ENCODE measurements at regions not wholly inside any gene's neighbourhood (a gene's known extent, or its start where the extent isn't known, plus 50 kb on each side); places are given as distances from the start of the nearest gene placed in this dataset.
"Not testable (repeated sequence)": the region's sequence is repeated elsewhere in the genome, so short reads cannot be mapped to it uniquely, and the experiment has no call there.

DNA sequence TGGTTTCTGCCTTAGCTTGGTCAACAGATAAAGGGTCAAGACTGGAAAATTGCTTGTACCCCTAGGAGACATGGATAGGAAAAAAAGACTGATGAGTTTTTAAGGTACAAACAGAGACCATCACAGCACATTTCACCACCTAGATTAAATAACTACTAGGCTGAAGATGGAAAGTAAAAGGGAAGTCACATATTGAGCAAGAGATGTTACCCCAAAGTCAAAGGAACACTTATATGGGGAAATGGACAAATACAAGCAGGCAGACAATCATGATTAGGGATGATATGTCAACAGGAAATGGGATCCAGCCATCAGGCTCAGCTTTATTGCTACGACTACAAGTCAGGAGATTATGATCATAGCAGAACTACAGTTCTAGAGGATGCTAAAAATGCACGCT lies 1643.1 kb upstream of the CELF4 start:
- no peak for DNase-seq (ENCODE audit: low read depth)

DNA sequence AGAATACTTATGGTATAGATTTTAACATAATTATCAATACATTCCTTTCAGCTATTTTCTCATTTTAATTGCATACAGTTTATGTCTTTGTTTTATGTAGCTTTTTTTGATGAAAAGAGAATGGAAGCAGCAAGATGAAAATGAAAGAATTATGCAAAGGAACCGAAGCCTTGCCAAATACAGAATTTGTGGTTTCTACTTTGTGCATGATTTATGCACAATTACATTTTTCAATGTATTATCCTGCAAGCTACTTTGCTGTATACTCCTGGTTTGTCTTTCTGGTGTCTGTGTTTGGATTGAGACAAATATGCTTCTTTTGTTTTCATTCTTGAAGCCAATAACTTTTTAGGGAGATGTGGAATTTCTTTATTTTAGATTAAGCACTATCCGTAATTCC lies 1642.6 kb upstream of the CELF4 start:
- no peak for DNase-seq (ENCODE audit: low read depth)

DNA sequence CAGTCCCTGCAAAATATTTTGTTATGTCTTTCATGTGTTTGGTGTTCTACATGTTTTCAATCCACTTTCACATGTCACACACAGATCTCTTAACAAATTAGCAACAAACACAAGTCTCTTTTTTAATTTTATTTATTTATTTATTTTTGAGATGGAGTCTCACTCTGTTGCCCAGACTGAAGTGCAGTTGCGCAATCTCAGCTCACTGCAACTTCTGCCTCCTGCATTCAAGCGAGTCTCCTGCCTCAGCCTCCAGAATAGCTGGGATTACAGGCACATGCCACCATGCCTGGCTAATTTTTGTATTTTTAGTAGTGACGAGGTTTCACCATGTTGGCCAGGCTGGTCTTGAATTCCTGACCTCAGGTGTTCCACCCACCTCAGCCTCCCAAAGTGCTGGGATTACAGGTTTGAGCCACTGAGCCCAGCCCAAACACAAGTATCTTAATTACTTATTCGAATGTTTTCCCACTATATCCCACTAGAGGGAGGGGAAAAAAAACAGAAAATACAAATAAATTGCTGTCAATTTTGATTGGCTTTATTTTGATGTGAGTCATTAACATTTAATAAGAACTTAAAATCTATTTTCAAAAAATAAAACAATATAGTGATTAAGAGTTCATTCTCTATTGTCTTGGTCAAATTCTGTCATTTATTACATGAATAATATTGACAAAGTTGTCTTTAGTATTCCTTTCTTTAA lies 1641.0 kb upstream of the CELF4 start:
- DNase-seq (ENCODE audit: low read depth), result not testable (repeated sequence)

DNA sequence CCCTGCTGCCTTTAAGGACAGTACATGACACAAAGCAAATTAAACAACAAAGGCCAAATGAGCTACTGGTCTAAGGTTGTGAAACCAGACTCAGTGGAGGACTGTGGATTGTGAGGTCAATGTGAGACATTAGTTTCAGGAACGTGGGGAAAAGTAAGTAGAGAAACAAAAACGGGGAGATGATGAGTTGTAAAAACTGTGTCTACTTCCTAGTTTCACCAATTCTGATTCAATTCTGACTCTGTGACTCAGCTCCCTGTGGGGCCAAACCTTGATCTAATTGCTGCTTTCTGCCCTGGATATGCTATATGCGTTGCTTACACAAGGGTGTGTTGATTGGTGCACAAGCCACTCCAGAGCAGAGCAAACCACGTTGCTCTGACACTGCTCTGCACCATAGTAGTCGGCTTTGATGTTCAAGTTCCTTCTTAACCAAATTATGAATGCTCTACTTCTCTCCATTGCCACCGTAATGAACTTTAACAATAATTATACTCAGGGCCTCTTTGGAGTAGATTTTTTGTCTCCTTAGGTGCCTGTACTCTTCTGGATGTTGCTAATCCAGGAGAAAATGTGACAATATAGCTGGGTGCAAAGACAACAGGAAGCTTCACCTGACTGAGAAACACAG lies 1640.1 kb upstream of the CELF4 start:
- DNase-seq (ENCODE audit: low read depth), result no peak

DNA sequence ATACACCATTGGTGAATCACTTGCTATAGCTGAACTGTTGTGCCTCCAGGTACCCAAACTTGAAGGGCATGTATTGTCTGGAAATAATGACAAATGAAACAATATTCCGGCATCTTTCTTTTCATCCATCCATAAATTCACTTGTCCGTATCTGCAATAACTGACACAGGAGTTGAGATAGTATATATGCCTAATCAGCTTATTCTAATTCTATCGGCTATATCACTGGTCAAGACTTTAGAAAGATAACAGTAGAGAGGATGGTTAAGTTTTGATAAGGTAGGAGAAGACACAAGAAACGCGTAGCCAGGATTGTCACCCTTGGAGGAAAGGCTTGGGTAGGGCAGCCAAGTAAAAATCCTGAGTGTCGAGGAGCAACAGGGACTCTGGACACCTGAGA lies 1634.6 kb upstream of the CELF4 start:
- no peak for DNase-seq (ENCODE audit: low read depth)

DNA sequence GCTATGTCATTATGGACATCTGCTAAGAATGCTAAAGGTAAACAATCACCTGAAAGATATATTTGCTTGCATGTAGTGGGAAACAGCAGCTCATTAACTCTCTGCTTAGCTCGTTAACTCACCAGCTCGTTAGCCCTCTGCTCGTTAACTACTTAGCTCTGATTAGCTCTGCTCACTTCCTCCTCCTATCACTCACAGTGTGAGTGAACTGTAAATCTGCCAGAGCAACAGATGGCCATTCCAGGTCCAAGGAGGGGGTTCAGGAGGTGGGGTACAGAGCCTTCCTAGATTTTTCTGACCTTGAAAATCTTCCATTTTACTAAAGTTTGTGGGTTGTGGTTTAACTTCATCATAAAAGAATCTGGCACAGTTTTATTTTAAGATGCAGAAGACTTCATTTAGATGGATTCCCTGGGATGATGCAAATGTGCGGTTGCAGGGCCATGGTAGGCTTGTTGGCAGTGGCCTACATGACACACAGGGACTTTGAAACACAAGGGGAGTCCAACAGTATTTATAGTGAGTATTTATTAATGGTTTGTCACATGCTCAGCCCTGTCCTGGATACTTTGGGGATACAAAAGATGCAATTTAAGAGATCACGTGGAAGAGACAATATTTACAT lies 1633.7 kb upstream of the CELF4 start:
- DNase-seq (ENCODE audit: low read depth), result no peak

DNA sequence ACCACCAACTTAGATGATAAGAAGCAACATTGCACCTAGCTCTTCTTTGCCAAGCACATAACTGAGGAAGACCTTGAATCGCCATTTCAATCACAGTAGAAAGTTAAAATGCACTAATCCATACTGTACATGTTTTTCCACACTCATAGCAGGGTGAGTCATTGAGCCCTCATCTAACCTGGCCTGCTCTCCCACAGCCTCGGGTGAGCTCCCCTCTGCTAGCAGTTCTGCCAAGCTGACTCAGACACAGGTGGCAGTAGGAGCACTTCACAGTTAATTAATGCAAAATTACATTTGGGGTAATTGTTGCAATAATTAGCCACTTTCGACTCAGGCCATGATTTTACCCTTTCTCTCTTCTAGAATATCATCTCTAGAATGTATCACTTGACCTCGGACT lies 1632.8 kb upstream of the CELF4 start:
- no peak for DNase-seq (ENCODE audit: low read depth)

DNA sequence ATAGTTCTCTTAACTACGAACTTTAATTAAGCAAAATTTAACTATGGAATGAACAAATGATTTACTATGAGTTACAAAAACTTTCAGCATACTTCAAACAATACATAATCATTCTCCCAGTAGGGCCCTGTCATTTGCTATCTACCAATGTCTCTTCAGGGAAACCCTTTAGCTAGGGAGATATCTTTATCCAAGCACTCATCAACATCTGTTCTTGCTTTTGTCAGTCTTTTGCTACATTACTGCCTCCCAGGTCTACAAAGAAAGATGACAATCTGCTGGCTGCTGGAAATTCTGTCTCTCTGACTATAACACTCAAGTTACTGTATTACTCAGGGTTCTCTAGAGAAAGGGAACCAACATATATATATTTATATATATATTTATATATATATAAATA lies 1626.3 kb upstream of the CELF4 start:
- no peak for DNase-seq (ENCODE audit: low read depth)

DNA sequence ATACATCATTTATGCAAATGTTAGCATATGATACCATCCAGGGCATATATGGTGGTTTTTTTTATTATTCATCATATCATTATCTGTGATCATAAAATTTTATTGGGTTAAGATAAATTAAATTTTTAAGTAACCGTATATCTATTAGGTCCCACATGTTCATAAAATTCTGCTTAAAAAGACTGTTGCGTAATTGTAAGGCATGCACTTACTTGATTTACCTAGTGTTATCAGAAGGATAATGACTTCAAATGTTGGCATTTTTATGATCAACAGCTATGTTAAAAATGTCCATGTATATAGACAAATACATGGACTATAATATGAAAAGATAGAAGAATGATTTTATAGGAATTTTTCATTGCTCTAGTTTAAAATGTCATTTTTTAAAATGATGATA lies 1625.5 kb upstream of the CELF4 start:
- DNase-seq (ENCODE audit: low read depth), result no peak

DNA sequence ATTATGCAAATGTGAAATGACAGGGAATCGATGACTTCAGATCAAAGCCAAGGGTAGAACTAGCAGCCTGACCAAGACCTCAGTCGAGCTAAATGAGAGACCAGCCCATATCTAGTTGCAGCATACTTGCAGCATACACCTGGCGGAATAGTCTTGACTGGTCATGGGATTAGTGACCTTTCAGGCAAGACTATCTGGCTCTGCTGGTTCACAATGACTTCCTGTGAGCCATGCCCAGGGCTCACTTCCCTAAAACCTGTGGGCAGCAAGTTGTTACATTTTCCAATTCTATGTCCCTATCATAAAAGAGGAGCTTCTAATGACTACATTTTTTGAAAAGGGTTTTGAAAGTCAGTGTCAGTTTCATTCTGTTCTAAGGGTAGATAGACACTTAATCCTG lies 1624.9 kb upstream of the CELF4 start:
- no peak for DNase-seq (ENCODE audit: low read depth)

DNA sequence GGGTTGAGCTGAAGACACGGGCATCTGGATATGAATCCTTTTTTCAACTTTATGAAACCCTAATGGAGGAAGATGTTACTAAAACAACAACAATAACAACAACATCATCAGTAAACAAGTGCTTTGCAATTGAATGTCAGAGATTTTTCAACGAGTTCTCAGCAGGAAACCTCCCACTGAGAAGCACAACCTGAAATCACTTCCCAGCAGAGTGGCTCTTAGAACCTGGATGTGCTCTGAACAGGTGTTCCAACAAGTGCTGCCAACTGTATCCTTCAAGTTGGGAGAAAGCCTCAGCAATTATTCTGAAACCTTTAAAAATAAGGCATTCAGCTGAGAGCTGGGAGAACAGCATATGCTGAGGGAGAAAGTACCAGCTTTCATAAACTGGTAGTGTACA lies 1622.7 kb upstream of the CELF4 start:
- DNase-seq (ENCODE audit: low read depth), result no peak

DNA sequence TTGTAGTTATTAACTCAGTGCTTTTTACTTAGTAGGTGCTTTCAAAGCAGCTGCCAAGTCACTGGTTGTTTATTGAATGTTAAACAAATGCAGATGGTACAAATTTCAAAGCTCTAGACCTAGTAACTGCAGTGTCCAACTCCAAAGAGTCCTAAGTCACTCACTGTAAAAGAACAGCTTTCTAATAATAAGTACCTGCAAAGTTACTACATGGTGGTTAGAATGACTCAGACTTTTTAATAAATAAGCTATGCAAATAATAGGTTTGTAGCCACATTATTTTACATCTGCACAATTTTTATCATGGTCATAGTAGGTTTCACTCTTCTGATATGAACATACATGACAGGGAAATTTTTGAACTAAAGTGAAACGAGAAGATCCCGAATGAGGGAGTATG lies 1620.4 kb upstream of the CELF4 start:
- no peak for DNase-seq (ENCODE audit: low read depth)

DNA sequence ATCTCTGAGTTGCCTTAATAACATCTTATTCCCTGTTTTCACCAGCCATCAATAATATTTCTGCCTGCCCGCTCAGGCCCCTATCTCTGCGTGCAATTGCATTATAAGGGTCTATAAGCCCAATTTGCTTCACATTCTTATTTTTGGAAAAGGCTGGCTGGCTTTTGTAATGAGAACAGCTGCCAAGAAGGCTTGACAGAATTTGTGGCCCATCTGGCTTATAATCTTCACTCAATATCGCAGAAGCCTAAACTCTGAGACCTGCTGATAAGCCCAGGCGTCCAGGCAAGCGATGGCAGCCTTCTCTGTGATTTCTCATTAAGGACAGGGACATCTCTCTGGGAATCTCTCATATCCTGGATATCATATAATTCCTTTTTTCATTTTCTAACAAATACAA lies 1618.6 kb upstream of the CELF4 start:
- DNase-seq (ENCODE audit: low read depth), result no peak

DNA sequence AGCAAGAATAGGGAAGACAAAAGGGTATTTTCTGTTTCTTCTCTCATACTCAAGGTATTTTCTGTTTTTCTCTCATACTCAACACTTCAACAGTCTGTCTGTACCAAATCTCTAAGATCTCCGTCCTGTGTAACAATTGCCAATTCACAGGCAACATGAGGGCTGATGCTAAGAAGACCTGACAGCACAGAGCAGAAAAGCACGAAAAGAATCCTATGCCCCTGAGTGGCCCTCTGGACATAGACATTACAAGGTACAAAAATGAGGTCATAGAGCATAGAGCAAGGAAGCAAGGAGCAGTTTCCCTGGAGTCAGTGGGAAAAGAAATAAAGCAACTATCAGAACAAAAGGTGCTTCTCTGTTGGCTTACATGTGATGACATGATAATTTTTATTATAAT lies 1612.6 kb upstream of the CELF4 start:
- no peak for DNase-seq (ENCODE audit: low read depth)

DNA sequence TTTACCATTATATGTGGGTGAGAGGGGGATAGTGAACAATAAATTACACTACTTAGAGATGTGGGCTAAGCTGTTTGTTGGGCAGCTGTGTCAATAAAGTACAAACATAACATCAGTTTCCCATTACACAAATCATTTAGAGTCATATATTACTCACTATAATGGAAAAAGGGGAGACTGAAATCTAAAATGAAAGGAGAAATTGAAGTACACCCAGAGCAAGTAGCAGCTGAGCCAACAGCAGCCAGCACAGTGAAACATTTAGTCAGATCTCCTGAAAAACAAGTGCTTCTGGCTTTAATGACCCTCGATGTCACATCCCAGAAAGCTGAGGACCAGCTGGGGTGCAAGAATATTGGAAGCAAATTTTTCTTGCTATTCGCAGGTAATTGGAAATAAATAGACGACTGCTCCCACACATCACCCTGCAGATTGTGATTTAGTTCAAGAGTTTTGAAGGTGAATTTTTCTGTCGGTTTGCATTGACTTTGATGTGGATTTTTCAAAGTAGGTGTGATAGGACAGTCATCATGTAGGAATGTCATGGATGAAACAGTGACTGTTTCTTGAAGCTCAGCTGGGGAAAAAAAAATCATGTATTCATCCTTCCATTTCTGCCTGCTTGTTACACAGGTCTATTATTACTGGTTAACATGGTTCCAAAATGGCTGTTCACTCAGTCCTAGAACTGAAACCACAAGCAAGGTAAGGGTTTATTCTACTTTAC lies 1607.3 kb upstream of the CELF4 start:
- DNase-seq (ENCODE audit: low read depth), result no peak

DNA sequence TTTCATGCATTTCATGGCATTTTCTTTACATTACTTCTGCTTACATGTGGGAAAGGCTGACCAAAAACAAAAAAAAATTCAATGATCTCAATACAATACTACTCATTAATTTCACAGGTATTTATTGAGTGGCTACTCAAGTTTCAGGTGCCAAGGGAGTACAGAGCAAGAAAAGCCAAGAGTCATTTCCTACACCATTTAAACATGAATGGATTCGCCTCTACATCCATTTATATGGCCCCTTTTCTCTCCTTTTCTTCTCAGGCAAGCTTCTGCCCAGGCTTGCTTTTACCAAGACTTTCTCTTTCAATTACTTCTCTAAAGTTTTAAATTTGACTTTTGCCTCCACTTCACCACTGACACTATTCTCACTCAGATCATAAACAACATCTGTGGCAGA lies 1603.1 kb upstream of the CELF4 start:
- no peak for DNase-seq (ENCODE audit: low read depth)

DNA sequence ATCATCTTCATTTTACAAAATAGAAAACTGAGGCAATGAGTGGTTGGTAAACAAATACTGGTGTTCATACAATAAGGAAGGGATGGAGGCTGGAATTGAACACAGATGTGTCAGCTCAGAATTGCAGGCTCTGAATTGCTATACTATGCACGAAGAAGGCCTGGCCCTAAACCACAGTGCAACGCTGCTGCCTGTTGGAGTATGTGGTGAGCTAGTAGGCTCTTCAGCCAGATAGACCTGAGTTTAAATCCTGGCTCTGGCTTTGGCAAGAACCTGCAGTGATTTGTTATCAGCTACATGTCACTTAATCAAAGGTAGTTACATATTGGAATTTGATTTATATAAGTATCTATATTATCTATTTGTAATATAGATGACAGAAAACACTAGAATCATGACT lies 1602.4 kb upstream of the CELF4 start:
- no peak for DNase-seq (ENCODE audit: low read depth)

DNA sequence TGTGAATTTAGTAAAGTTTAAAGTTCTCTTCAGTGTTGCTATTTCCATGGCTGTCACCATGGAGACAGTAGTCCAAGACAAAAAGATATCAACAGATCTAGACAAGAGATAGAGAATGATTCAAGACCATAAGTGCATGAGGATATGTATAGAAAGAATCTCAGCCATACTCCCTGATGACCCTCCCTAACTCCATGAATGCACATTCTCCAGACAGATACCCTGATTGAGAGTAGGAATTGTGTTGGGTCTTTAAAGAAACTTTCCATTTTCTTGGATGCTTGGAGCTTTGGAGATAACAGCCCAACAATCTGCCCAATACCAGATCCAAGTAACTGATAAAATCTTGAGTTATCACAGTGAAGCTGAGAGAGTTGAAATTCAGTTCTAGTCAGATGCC lies 1601.2 kb upstream of the CELF4 start:
- DNase-seq (ENCODE audit: low read depth), result no peak

DNA sequence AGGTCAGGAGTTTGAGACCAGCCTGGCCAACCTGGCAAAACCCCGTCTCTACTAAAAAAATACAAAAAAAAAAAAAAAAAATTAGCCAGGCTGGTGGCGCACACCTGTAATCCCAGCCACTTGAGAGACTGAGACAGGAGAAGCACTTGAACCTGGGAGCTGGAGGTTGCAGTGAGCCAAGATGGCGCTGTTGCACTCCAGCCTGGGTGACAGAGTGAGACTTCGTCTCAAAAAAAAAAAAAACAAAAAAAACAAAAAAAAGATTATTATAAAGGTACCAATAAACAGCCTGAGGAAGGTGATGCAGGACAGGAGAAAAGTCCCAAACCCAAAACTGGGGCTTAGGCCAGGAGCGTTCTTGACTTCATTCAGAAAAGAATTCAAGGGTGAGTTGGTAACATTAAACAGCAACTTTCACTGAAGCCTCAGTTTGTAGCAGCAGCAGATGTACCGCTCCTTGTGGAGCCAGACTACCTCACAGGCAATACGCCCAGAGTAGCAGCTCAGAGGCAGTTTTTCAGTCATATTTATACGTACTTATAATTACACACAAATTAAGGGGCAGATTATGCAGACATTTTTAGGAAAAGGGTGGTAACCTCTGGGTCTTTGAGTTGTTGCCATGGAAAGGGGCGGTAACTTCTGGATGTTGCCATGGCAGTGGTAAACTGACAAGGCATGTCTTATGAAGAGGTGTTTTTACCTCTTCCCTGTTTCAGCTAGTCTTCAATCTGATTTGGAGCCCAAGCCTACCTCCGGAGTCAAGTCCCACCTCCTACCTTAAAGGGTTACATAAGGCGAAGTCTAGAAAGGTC lies 1596.6 kb upstream of the CELF4 start:
- no peak for DNase-seq (ENCODE audit: low read depth)

DNA sequence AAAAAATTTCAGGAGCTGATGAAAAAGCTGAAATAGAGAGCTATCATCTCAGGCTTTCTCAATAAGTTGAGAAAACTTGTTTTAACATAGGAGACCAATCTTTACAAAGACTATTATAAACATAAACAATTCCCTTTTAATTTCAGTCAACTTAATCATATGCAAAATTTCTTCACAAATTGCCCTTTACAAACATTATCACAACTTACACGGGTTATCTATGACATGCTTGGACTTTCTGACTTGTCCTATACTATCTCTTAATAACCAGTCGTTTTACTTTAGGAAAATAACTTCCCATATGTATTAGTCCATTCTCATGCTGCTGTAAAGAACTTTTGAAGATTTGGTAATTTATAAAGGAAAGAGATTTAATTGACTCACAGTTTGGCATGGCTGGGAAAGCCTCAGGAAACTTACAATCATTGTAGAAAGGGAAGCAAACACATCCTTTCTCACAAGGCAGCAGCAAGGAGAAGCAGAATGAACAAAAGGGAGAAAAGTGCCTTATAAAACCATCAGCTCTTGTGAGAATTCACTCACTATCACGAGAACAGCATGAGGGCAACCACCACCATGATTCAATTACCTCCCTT lies 1583.7 kb upstream of the CELF4 start:
- no peak for DNase-seq (ENCODE audit: low read depth)

DNA sequence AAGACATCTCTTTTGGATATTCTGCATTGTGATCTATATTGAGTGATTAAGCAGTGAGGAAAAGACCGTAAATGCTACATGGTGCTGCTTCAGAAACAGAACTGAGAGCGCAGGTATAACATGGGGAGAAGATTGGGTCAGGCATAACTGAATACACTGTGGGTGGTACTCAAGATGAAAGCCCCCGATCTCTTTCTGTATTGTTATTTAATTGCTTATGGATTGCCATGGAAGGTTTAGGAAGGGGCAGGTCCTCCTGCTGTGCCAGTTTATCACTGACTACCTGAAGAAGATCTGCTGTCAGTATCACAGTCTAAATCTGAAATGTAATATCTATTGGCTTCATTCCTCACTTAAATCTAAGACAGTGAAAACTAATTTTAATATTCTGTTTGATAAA lies 1568.7 kb upstream of the CELF4 start:
- no peak for DNase-seq (ENCODE audit: low read depth)

DNA sequence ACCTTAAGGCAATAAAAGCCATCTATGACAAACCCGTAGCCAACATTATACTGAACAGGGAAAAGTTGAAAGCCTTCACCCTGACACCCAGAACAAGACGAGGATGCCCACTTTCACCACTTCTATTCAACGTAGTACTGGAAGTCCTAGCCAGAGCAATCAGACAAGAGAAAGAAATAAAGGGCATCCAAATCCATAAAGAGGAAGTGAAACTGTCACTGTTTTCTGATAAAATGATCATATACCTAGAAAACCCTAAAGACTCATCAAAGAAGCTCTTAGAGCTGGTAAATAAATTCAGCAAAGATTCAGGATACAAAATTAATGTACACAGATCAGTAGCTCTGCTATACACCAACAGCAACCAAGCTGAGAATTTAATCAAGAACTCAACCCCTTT lies 1561.9 kb upstream of the CELF4 start:
- not testable (repeated sequence) for DNase-seq (ENCODE audit: low read depth)

Data from non-pigmented ciliary epithelial cell (primary cell).